HEK293T (cell line): ENCODE measurements at regions not wholly inside any gene's neighbourhood (a gene's known extent, or its start where the extent isn't known, plus 50 kb on each side); places are given as distances from the start of the nearest gene placed in this dataset.

Experiments
- ARNT ChIP-seq: fragments of 450-650 bp; IDR thresholded peaks from 2 replicates; pipeline ENCODE4 v1.6.1; 2017; ENCODE audit warnings: mild to moderate bottlenecking
- BHLHE40 ChIP-seq: fragments of 450-650 bp; IDR thresholded peaks from 2 replicates; pipeline ENCODE4 v1.6.1; 2016; ENCODE audit warnings: mild to moderate bottlenecking, moderate library complexity, borderline replicate concordance
- ELF4 ChIP-seq: fragments of 450-650 bp; IDR thresholded peaks from 2 replicates; pipeline ENCODE4 v1.6.1; 2017; ENCODE audit warnings: antibody characterized with exemption
- FOXA1 ChIP-seq: fragments of 450-650 bp; IDR thresholded peaks from 2 replicates; pipeline ENCODE4 v1.6.1; 2016; ENCODE audit warnings: mild to moderate bottlenecking
- FOXK2 ChIP-seq: fragments of 450-650 bp; IDR thresholded peaks from 2 replicates; pipeline ENCODE4 v1.6.1; 2016; ENCODE audit warnings: mild to moderate bottlenecking
- FOXM1 ChIP-seq: fragments of 450-650 bp; IDR thresholded peaks from 2 replicates; pipeline ENCODE4 v1.6.1; 2017; ENCODE audit warnings: mild to moderate bottlenecking, borderline replicate concordance
- HDGF ChIP-seq: fragments of 450-650 bp; IDR thresholded peaks from 2 replicates; pipeline ENCODE4 v1.6.1; 2017; ENCODE audit warnings: antibody characterized with exemption, borderline replicate concordance
- L3MBTL2 ChIP-seq: fragments of 450-650 bp; conservative IDR thresholded peaks from 2 replicates; pipeline ENCODE4 v1.6.1; 2016; ENCODE audit warnings: mild to moderate bottlenecking
- SP1 ChIP-seq: fragments of 450-650 bp; IDR thresholded peaks from 2 replicates; pipeline ENCODE4 v1.6.1; 2017
- SUZ12 ChIP-seq: fragments of 450-650 bp; IDR thresholded peaks from 2 replicates; pipeline ENCODE4 v1.6.1; 2016; ENCODE audit warnings: mild to moderate bottlenecking
- TARDBP ChIP-seq: fragments of 450-650 bp; IDR thresholded peaks from 2 replicates; pipeline ENCODE4 v1.6.1; 2016

DNA sequence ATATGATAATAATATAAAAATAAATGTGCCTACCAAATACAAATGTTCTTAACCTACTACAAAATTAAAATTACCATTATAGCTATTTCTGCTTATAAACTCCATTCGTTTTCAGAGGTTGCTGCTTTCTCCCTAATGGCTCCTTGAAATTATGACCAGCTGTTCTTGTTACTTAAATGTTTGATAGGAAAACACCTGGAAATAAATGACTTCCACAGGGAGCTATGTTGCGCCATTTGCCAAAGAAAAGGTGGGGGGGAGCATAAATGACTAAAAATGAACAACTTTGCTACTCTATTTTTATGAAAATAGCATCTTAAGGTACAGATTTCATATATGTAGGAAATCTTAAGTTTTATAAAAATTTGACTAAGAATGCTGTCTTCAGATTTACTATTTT, 157.5 kb upstream of the MON1B start:
- TF ChIP-seq ELF4, result no peak
- TF ChIP-seq SP1, result no peak
- TF ChIP-seq FOXM1, result no peak
- no peak for TF ChIP-seq SUZ12
- TF ChIP-seq L3MBTL2, result no peak
- no peak for TF ChIP-seq FOXA1
- no peak for TF ChIP-seq TARDBP
- TF ChIP-seq FOXK2, result no peak
- no peak for TF ChIP-seq ARNT
- TF ChIP-seq HDGF, result no peak
- TF ChIP-seq BHLHE40, result no peak
